K562 (cell line): ENCODE measurements at regions not wholly inside any gene's neighbourhood (a gene's known extent, or its start where the extent isn't known, plus 50 kb on each side); places are given as distances from the start of the nearest gene placed in this dataset.

Source experiments
- ATAC-seq: fragments of 200-7000 bp; cut with Tn5 transposase; 3 replicates; pipeline ENCODE4 v1.9.1; 2020; ENCODE audit warnings: moderate library complexity
- BruUV-seq: library from RNA; stranded (reverse); fragments of 400-500 nt; replicated peaks from 2 replicates; lab custom pipeline; 2021; lab: Mats Ljungman, UMichigan
- CTCF ChIA-PET: fragments of 300-600 bp; formaldehyde crosslinking; extraction: SDS; loops from one replicate; lab custom pipeline; 2021; ENCODE audit warnings: low intra/inter-chr PET ratio; lab: Yijun Ruan, JAX
- POLR2A ChIA-PET: fragments of 300-600, 350-650 bp; sonication (Branson Sonifier 250); formaldehyde crosslinking; extraction: SDS; loops from one replicate; lab custom pipeline; 2021; ENCODE audit warnings: antibody characterized with exemption, inconsistent platforms; lab: Yijun Ruan, JAX
- DNase-seq, 4 experiments: peaks; one replicate each; pipeline versions ENCODE4 v3.0.0 to v3.0.0-alpha.2; 2011 to 2018; ENCODE audit warnings: low spot score in 3 of 4, mixed read lengths in 3 of 4; ENCODE audit errors: extremely low read depth in 1 of 4
- FAIRE-seq: peaks from 2 replicates; lab custom pipeline; 2011; peaks lifted over from hg19 to GRCh38; lab: Jason Lieb, UNC
- H2AFZ ChIP-seq: 2 replicates; pipeline ENCODE4 v1.6.0; 2011; ENCODE audit warnings: low read depth, low read length, control low read depth, inconsistent platforms
- H3K27ac ChIP-seq: fragments of 200-600 bp; 3 replicates; pipeline ENCODE4 v1.8.0; 2011; ENCODE audit warnings: low read depth, mild to moderate bottlenecking, control low read depth, inconsistent platforms, low read length, moderate library complexity, mixed read lengths; ENCODE audit errors: extremely low read depth
- H3K27me3 ChIP-seq, 2 experiments: fragments of 300-600 bp in 1 of 2; 2 replicates in 1 of 2; 3 replicates in 1 of 2; pipeline versions ENCODE4 v1.6.0 to v1.8.0; 2011; ENCODE audit warnings: inconsistent platforms in 2 of 2, low read length in 2 of 2, mild to moderate bottlenecking in 1 of 2, mixed read lengths in 1 of 2, moderate library complexity in 1 of 2; ENCODE audit not compliant: control insufficient read depth in 2 of 2, insufficient read depth in 2 of 2
- H3K36me3 ChIP-seq: fragments of 300-600 bp; 3 replicates; pipeline ENCODE4 v1.8.0; 2011; ENCODE audit warnings: mild to moderate bottlenecking, low read length, inconsistent platforms; ENCODE audit not compliant: control insufficient read depth, insufficient read depth
- H3K4me1 ChIP-seq, 2 experiments: fragments of 200-600 bp in 1 of 2; replicated peaks in 1 of 2; 2 replicates in 1 of 2; 3 replicates in 1 of 2; pipeline versions ENCODE4 v1.5.1 to v1.8.0; 2011; ENCODE audit warnings: inconsistent platforms in 2 of 2, low read length in 2 of 2, mild to moderate bottlenecking in 1 of 2, mixed read lengths in 1 of 2, moderate library complexity in 1 of 2; ENCODE audit not compliant: control insufficient read depth in 2 of 2, insufficient read depth in 2 of 2
- H3K4me2 ChIP-seq: 2 replicates; pipeline ENCODE4 v1.6.1; 2011; ENCODE audit warnings: low read length, control low read depth, inconsistent platforms, mixed read lengths; ENCODE audit not compliant: insufficient read depth
- H3K4me3 ChIP-seq: fragments of 200-600 bp; sonication (generic), shearing (Covaris generic); 2 replicates; pipeline ENCODE4 v1.5.1; 2016; ENCODE audit warnings: control low read depth, inconsistent platforms
- H3K79me2 ChIP-seq: fragments of 200-600 bp; 3 replicates; pipeline ENCODE4 v1.8.0; 2011; ENCODE audit warnings: low read length, inconsistent platforms; ENCODE audit not compliant: control insufficient read depth, insufficient read depth
- H3K9ac ChIP-seq, 2 experiments: 2 replicates each; pipeline versions ENCODE4 v1.6.0 to v1.6.1; 2011; ENCODE audit warnings: low read depth in 2 of 2, low read length in 2 of 2, control low read depth in 1 of 2, inconsistent platforms in 1 of 2, mild to moderate bottlenecking in 1 of 2, mixed read lengths in 1 of 2; ENCODE audit not compliant: insufficient read depth in 1 of 2
- H3K9me1 ChIP-seq: one replicate; pipeline ENCODE4 v1.6.0; 2011; ENCODE audit warnings: inconsistent platforms, mild to moderate bottlenecking, low read length, moderate library complexity; ENCODE audit not compliant: control insufficient read depth, insufficient read depth
- H3K9me3 ChIP-seq: replicated peaks from 2 replicates; pipeline ENCODE4 v1.5.1; 2011; ENCODE audit warnings: low read depth, low read length, inconsistent platforms; ENCODE audit not compliant: control insufficient read depth, insufficient read depth
- H4K20me1 ChIP-seq: replicated peaks from 2 replicates; pipeline ENCODE4 v1.6.1; 2011; ENCODE audit warnings: low read length, inconsistent platforms, mixed read lengths; ENCODE audit not compliant: control insufficient read depth, insufficient read depth
- CBFB ChIP-seq: sonication (generic); formaldehyde crosslinking; IDR thresholded peaks from 2 replicates; pipeline ENCODE4 v1.4.0; 2020; ENCODE audit warnings: mild to moderate bottlenecking, missing genetic modification reagents
- FOXK1 ChIP-seq: sonication (generic); formaldehyde crosslinking; IDR thresholded peaks from 2 replicates; pipeline ENCODE4 v1.8.0; 2022; ENCODE audit warnings: missing genetic modification reagents, mild to moderate bottlenecking, borderline replicate concordance
- GABPA ChIP-seq: fragments of 200-800 bp; sonication (Bioruptor generic); conservative IDR thresholded peaks from 2 replicates; pipeline ENCODE4 v1.6.1; 2016; ENCODE audit warnings: low read depth, missing genetic modification characterization, missing compliant biosample characterization
- MAFK ChIP-seq: IDR thresholded peaks from 2 replicates; pipeline ENCODE4 v1.6.1; 2011; ENCODE audit warnings: low read length, improper control_type of control experiment
- PBX2 ChIP-seq, 2 experiments: IDR thresholded peaks in 1 of 2; conservative IDR thresholded peaks in 1 of 2; 2 replicates each; pipeline ENCODE4 v1.6.1; 2016; ENCODE audit warnings: low read depth in 2 of 2, mild to moderate bottlenecking in 1 of 2, missing compliant biosample characterization in 1 of 2, missing genetic modification characterization in 1 of 2, moderate library complexity in 1 of 2
- RFX7 ChIP-seq: fragments of 250-450 bp; sonication (Bioruptor Pico); IDR thresholded peaks from 2 replicates; pipeline ENCODE4 v1.5.1; 2021; ENCODE audit warnings: mild to moderate bottlenecking
- TFAP4 ChIP-seq: sonication (generic); formaldehyde crosslinking; IDR thresholded peaks from 2 replicates; pipeline ENCODE4 v1.8.0; 2022; ENCODE audit warnings: missing genetic modification reagents, mild to moderate bottlenecking, moderate library complexity, borderline replicate concordance
- ZNF318 ChIP-seq, 2 experiments: fragments of 450-650 bp; IDR thresholded peaks; 2 replicates each; pipeline ENCODE4 v1.6.1; 2016; ENCODE audit warnings: mild to moderate bottlenecking in 2 of 2, borderline replicate concordance in 1 of 2, low read depth in 1 of 2, moderate library complexity in 1 of 2
- ZNF699 ChIP-seq: fragments of 250-450 bp; sonication (Bioruptor Pico); IDR thresholded peaks from 2 replicates; pipeline ENCODE4 v1.8.0; 2021; ENCODE audit warnings: mild to moderate bottlenecking, moderate library complexity; ENCODE audit not compliant: insufficient replicate concordance
- WGBS: fragments of 100-300 bp; shearing (Covaris generic); methylation state at CpG from one replicate; pipeline ENCODE4 v1.1.6; 2016; ENCODE audit warnings: low coverage, mixed read lengths; ENCODE audit not compliant: insufficient coverage; ENCODE audit errors: missing lambda C conversion rate; 5-methylcytosine and 5-hydroxymethylcytosine counted together
- in situ Hi-C: fragments of 300-500 bp; cut with MboI; formaldehyde crosslinking; loops from 4 replicates; pipeline ENCODE4 v1.15.0; 2018; ENCODE audit warnings: inconsistent platforms, mixed read lengths
- intact Hi-C: fragments of 100-400 bp; cut with micrococcal nuclease; formaldehyde crosslinking; loops from 2 replicates; pipeline ENCODE4 v1.14.2; 2022

- 0 out of 2 replicates have a peak, but pooled peaks cover 1% of the 10 kb centered on the region for H3K9me3 ChIP-seq
- DNase-seq (no peak), ATAC-seq (no peak), FAIRE-seq (no peak)
- 0% methylated on average over 2 of the region's 2 CpGs for WGBS
- no peaks in the 10 kb centered on the region for H3K79me2 ChIP-seq
- no peak overlapping the region for H3K4me2 ChIP-seq
- in situ Hi-C loops (no loop called here), intact Hi-C loops (no loop called here)
- H3K36me3 ChIP-seq: no peaks in the 10 kb centered on the region
- ChIA-PET CTCF (no interaction called here), POLR2A (interaction anchor here (1.1 to 1.5 kb wide), 2 partner anchors 8 to 14 kb away, joined by 3 read pairs; no protein-coding TSS in a partner anchor)
- no peaks in the 10 kb centered on the region for H3K4me1 ChIP-seq
- H3K9me1 ChIP-seq: no peaks in the 10 kb centered on the region
- H2AFZ ChIP-seq: no peak overlapping the region
- H3K9ac ChIP-seq: no peak overlapping the region
- BruUV-seq: no TSS peak
- H3K27me3 ChIP-seq: peaks cover 7 to 8% of the 10 kb centered on the region in 2 experiments; a peak in 4 of 5 replicates
- no peaks in the 10 kb centered on the region; the same call in 1 of the 2 replicates for H4K20me1 ChIP-seq
- H3K27ac ChIP-seq: no peak overlapping the region
- H3K4me3 ChIP-seq: no peak overlapping the region
- TF ChIP-seq MAFK (no peak), FOXK1 (CRISPR knock-in tag) (no peak), TFAP4 (no peak), ZNF318 (IDR thresholded peaks at IDR 0.05; ENCODE audit: borderline replicate concordance in 1 of 2, low read depth in 1 of 2) (no peak), CBFB (CRISPR knock-in tag) (no peak), GABPA (tag) (no peak), RFX7 (CRISPR knock-in tag) (no peak), PBX2 (CRISPR knock-in tag; IDR thresholded peaks at IDR 0.05; ENCODE audit: low read depth) (no peak), PBX2 (tag; conservative IDR thresholded peaks at IDR 0.05; ENCODE audit: low read depth) (no peak), ZNF699 (no peak)
These were observed 82.2 kb upstream of the LGALSL start for GRCh38 chr2:64371727-64372126.
